WTC11 (cell line): ENCODE measurements at regions not wholly inside any gene's neighbourhood (a gene's known extent, or its start where the extent isn't known, plus 50 kb on each side); places are given as distances from the start of the nearest gene placed in this dataset.
A peak's percentile ranks its signal among the peaks of the same experiment; 100 is the strongest.

ENCODE experiments used
- ATAC-seq: fragments of 200-7000 bp; cut with Tn5 transposase; 2 replicates; pipeline ENCODE4 v1.10.0; 2021; ENCODE audit warnings: mild to moderate bottlenecking, moderate library complexity
- CTCF ChIA-PET: fragments of 300-600 bp; sonication (Branson Sonifier 250); formaldehyde crosslinking; loops from one replicate; lab custom pipeline; 2021; ENCODE audit warnings: antibody characterized with exemption; lab: Charles Lee
- POLR2A ChIA-PET: fragments of 350-600 bp; sonication (Branson Sonifier 250); formaldehyde crosslinking; loops from one replicate; lab custom pipeline; 2021; ENCODE audit warnings: antibody characterized with exemption; lab: Charles Lee
- DNase-seq: peaks from one replicate; pipeline ENCODE4 v3.0.0; 2021; ENCODE audit warnings: low spot score
- H3K27ac Mint-ChIP-seq: 2 replicates; pipeline ENCODE4 v1.8.0; 2021; ENCODE audit warnings: mixed read lengths
- H3K27me3 Mint-ChIP-seq: 2 replicates; pipeline ENCODE4 v1.8.0; 2021; ENCODE audit warnings: low read depth, mild to moderate bottlenecking, moderate library complexity, mixed read lengths
- H3K36me3 Mint-ChIP-seq: 2 replicates; pipeline ENCODE4 v1.8.0; 2021; ENCODE audit warnings: mixed read lengths
- H3K4me1 Mint-ChIP-seq: 2 replicates; pipeline ENCODE4 v1.8.0; 2022; ENCODE audit warnings: mixed read lengths
- H3K4me3 Mint-ChIP-seq: 2 replicates; pipeline ENCODE4 v1.8.0; 2021; ENCODE audit warnings: mild to moderate bottlenecking, moderate library complexity, mixed read lengths
- H3K9me3 Mint-ChIP-seq: 2 replicates; pipeline ENCODE4 v1.8.0; 2021; ENCODE audit warnings: mixed read lengths
- ATF6 ChIP-seq: sonication (generic); formaldehyde crosslinking; IDR thresholded peaks from 2 replicates; pipeline ENCODE4 v1.8.1; 2023; ENCODE audit warnings: mild to moderate bottlenecking, missing genetic modification reagents
- E2F1 ChIP-seq: sonication (generic); formaldehyde crosslinking; IDR thresholded peaks from 2 replicates; pipeline ENCODE4 v1.8.0; 2022; ENCODE audit warnings: mild to moderate bottlenecking, missing genetic modification reagents
- FOXJ3 ChIP-seq: sonication (generic); formaldehyde crosslinking; IDR thresholded peaks from 2 replicates; pipeline ENCODE4 v1.9.0; 2021; ENCODE audit warnings: missing genetic modification reagents, mild to moderate bottlenecking, borderline replicate concordance
- FOXK1 ChIP-seq: sonication (generic); formaldehyde crosslinking; IDR thresholded peaks from 2 replicates; pipeline ENCODE4 v1.8.0; 2022; ENCODE audit warnings: mild to moderate bottlenecking, moderate library complexity, missing genetic modification reagents
- NFE2L1 ChIP-seq: sonication (generic); formaldehyde crosslinking; IDR thresholded peaks from 2 replicates; pipeline ENCODE4 v1.8.1; 2023; ENCODE audit warnings: missing genetic modification reagents
- NR2C2 ChIP-seq: sonication (generic); formaldehyde crosslinking; IDR thresholded peaks from 2 replicates; pipeline ENCODE4 v1.8.0; 2022; ENCODE audit warnings: mild to moderate bottlenecking, missing genetic modification reagents
- RORB ChIP-seq: fragments of 250-450 bp; sonication (Bioruptor Pico); IDR thresholded peaks from 2 replicates; pipeline ENCODE4 v1.9.0; 2021; ENCODE audit warnings: mild to moderate bottlenecking
- SMAD3 ChIP-seq: sonication (generic); formaldehyde crosslinking; IDR thresholded peaks from 2 replicates; pipeline ENCODE4 v1.8.0; 2022; ENCODE audit warnings: missing genetic modification reagents, mild to moderate bottlenecking, borderline replicate concordance
- USF2 ChIP-seq: sonication (generic); formaldehyde crosslinking; IDR thresholded peaks from 2 replicates; pipeline ENCODE4 v1.8.1; 2023; ENCODE audit warnings: mild to moderate bottlenecking, missing genetic modification reagents, moderate library complexity
- ZBTB21 ChIP-seq: sonication (generic); formaldehyde crosslinking; IDR thresholded peaks from 2 replicates; pipeline ENCODE4 v1.8.1; 2023; ENCODE audit warnings: mild to moderate bottlenecking, missing genetic modification reagents, borderline replicate concordance
- ZNF121 ChIP-seq: sonication (generic); formaldehyde crosslinking; IDR thresholded peaks from 2 replicates; pipeline ENCODE4 v1.8.0; 2023; ENCODE audit warnings: missing genetic modification reagents
- ZNF396 ChIP-seq: fragments of 250-450 bp; sonication (Bioruptor Pico); IDR thresholded peaks from 2 replicates; pipeline ENCODE4 v1.8.0; 2021; ENCODE audit warnings: mild to moderate bottlenecking, moderate library complexity, borderline replicate concordance
- ZNF423 ChIP-seq: fragments of 250-450 bp; sonication (Bioruptor Pico); IDR thresholded peaks from 2 replicates; pipeline ENCODE4 v2.1.2; 2022; ENCODE audit warnings: mild to moderate bottlenecking, moderate library complexity
- TF ChIP-seq, protein P1 (sequence below): fragments of 250-450 bp; sonication (Bioruptor Pico); conservative IDR thresholded peaks from 2 replicates; pipeline ENCODE4 v1.9.0; 2021; ENCODE audit warnings: mild to moderate bottlenecking
- TF ChIP-seq, protein P2 (sequence below): sonication (generic); formaldehyde crosslinking; IDR thresholded peaks from 2 replicates; pipeline ENCODE4 v1.8.0; 2022; ENCODE audit warnings: mild to moderate bottlenecking, missing genetic modification reagents
- TF ChIP-seq, protein P3 (sequence below): sonication (generic); formaldehyde crosslinking; IDR thresholded peaks from 2 replicates; pipeline ENCODE4 v1.8.1; 2023; ENCODE audit warnings: mild to moderate bottlenecking, missing genetic modification reagents

GRCh38 chr11:70522593-70523311 lies 124.4 kb downstream of the CTTN start (continued):
- TF ChIP-seq, protein P1, sequence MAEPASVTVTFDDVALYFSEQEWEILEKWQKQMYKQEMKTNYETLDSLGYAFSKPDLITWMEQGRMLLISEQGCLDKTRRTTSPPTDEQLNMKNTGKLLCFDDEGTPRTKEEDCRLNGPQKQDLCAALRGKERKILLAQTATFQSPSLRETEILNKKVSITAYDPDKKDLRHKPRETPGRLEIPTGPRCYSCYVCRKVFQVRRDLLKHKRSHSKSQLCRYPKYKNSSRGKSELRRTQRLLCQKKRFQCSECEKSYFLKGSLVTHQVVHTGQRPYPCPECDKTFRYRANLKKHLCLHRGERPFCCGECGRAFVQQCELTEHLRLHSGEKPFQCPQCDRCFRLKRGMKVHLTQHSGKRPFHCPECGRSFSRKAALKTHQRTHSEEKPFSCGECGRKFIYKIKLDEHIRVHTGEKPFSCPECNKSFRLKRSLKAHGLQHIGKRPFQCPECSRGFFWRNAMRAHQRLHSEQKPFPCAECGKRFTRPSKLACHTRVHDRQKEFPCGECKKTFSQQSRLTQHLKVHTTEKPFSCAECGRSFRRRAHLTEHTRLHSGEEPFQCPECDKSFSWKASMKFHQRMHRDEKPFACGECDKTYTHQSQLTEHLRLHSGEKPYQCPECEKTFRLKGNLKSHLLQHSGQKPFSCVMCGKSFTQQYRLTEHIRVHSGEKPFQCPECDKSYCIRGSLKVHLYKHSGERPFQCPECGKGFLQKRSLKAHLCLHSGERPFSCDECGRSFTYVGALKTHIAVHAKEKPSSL (CRISPR knock-in tag), result no peak
- TF ChIP-seq NR2C2 (CRISPR knock-in tag), result no peak
- TF ChIP-seq ATF6 (CRISPR knock-in tag), result no peak
- TF ChIP-seq RORB (CRISPR knock-in tag), result no peak
- TF ChIP-seq ZNF396 (CRISPR knock-in tag), result no peak
- peak; percentile 98 for TF ChIP-seq ZNF423 (CRISPR knock-in tag)
- TF ChIP-seq ZNF121, result no peak

DNA sequence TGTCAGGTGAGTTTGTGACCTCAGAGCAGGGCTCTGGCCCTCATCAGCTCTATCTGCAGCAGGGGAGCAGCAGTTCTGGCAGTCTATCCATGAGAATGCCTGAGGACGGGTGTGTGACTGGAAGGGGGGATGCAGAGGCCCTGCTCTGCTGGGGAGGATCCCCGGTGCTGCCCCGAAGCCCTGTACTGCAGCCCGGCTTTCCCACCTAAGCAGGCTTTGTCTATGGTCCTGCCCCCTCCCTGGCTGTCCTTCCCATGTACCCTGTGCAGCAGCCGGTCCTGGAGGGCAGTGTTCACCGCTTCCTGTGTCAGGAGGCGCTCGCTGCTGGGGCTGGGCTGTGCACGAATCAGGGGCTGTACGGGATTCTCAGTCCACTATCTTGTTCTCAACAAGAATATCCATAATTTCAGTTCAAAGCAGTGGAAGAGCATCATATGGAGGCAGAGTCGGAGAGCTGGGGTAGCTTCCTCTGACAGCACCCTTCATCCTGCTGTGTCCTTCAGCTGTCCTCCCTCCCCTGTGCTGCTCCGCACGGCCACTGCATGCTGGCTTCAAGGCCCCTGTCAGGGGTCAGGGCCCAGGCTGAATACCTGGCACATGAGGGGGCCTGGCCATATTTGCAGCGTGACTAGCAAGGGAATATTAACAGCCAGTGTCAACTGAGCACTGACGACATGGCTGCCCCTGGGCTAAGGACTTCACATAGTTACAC lies 125.2 kb downstream of the CTTN start:
- ATAC-seq, result no peak; the same call in 1 of the 2 replicates
- Mint-ChIP-seq H3K27me3 (no peaks in the 10 kb centered on the region), H3K4me1 (peaks cover 70% of the 10 kb centered on the region), H3K9me3 (no peaks in the 10 kb centered on the region), H3K4me3 (no peak overlapping the region), H3K36me3 (no peaks in the 10 kb centered on the region), H3K27ac (no peak overlapping the region; the same call in 1 of the 2 replicates)
- DNase-seq, result no peak
- ChIA-PET CTCF (interaction anchor here (0.7 to 2.9 kb wide), 7 partner anchors 11 to 45 kb away, joined by 3 to 32 read pairs (median 5); no protein-coding TSS in a partner anchor), POLR2A (interaction anchor here (1.2 to 1.3 kb wide), 2 partner anchors 8 to 12 kb away, joined by 3 read pairs; no protein-coding TSS in a partner anchor)
- TF ChIP-seq, protein P2, sequence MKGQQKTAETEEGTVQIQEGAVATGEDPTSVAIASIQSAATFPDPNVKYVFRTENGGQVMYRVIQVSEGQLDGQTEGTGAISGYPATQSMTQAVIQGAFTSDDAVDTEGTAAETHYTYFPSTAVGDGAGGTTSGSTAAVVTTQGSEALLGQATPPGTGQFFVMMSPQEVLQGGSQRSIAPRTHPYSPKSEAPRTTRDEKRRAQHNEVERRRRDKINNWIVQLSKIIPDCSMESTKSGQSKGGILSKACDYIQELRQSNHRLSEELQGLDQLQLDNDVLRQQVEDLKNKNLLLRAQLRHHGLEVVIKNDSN (CRISPR knock-in tag), result no peak
- no peak for TF ChIP-seq RORB (CRISPR knock-in tag)
- TF ChIP-seq FOXK1 (CRISPR knock-in tag), result no peak
- TF ChIP-seq, protein P1 (CRISPR knock-in tag), result no peak
- TF ChIP-seq ZBTB21, result no peak
- TF ChIP-seq ZNF121, result no peak
- TF ChIP-seq NFE2L1, result no peak
- no peak for TF ChIP-seq E2F1
- no peak for TF ChIP-seq FOXJ3 (CRISPR knock-in tag)
- TF ChIP-seq SMAD3 (CRISPR knock-in tag), result no peak
- TF ChIP-seq USF2 (CRISPR knock-in tag), result no peak
- TF ChIP-seq, protein P3, sequence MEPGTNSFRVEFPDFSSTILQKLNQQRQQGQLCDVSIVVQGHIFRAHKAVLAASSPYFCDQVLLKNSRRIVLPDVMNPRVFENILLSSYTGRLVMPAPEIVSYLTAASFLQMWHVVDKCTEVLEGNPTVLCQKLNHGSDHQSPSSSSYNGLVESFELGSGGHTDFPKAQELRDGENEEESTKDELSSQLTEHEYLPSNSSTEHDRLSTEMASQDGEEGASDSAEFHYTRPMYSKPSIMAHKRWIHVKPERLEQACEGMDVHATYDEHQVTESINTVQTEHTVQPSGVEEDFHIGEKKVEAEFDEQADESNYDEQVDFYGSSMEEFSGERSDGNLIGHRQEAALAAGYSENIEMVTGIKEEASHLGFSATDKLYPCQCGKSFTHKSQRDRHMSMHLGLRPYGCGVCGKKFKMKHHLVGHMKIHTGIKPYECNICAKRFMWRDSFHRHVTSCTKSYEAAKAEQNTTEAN, result no peak
- TF ChIP-seq NR2C2 (CRISPR knock-in tag), result no peak
